SJCRH30 (cell line): ENCODE measurements at regions not wholly inside any gene's neighbourhood (a gene's known extent, or its start where the extent isn't known, plus 50 kb on each side); places are given as distances from the start of the nearest gene placed in this dataset.

ENCODE experiments used
- DNase-seq, 2 experiments: peaks; one replicate each; pipeline ENCODE4 v3.0.0-alpha.2; 2015 to 2020
- H3K27ac ChIP-seq: fragments of 250-450 bp; sonication (Bioruptor Pico); 2 replicates; pipeline ENCODE4 v1.5.1; 2020; ENCODE audit warnings: mild to moderate bottlenecking, moderate library complexity
- H3K27me3 ChIP-seq: fragments of 250-450 bp; sonication (Bioruptor Pico); 2 replicates; pipeline ENCODE4 v1.5.1; 2020; ENCODE audit warnings: mild to moderate bottlenecking, moderate library complexity
- H3K36me3 ChIP-seq: fragments of 250-450 bp; sonication (Bioruptor Pico); 2 replicates; pipeline ENCODE4 v1.5.1; 2020; ENCODE audit warnings: mild to moderate bottlenecking, moderate library complexity
- H3K4me1 ChIP-seq: fragments of 250-450 bp; sonication (Bioruptor Pico); 2 replicates; pipeline ENCODE4 v1.5.1; 2020; ENCODE audit warnings: mild to moderate bottlenecking, moderate library complexity
- H3K4me3 ChIP-seq: fragments of 250-450 bp; sonication (Bioruptor Pico); 2 replicates; pipeline ENCODE4 v1.5.1; 2020; ENCODE audit warnings: mild to moderate bottlenecking, moderate library complexity
- H3K9me3 ChIP-seq: fragments of 250-450 bp; sonication (Bioruptor Pico); replicated peaks from 2 replicates; pipeline ENCODE4 v1.5.1; 2020; ENCODE audit warnings: mild to moderate bottlenecking, moderate library complexity

- Histone ChIP-seq H3K36me3 (no peaks in the 10 kb centered on the region), H3K27ac (no peak overlapping the region), H3K27me3 (no peaks in the 10 kb centered on the region), H3K4me1 (peaks cover 5% of the 10 kb centered on the region; the same call in 1 of the 2 replicates), H3K4me3 (no peak overlapping the region), H3K9me3 (no peaks in the 10 kb centered on the region)
- DNase-seq = no peak
These were observed 181.7 kb downstream of the PTEN start for GRCh38 chr10:88045096-88045495.

- peaks cover 5% of the 10 kb centered on the region; the same call in 1 of the 2 replicates for H3K4me1 ChIP-seq
- H3K27me3 ChIP-seq = no peaks in the 10 kb centered on the region
- DNase-seq = no peak
- H3K27ac ChIP-seq = no peak overlapping the region
- H3K4me3 ChIP-seq = no peak overlapping the region
- H3K9me3 ChIP-seq = no peaks in the 10 kb centered on the region
- H3K36me3 ChIP-seq = no peaks in the 10 kb centered on the region
These were observed 182.4 kb downstream of the PTEN start for GRCh38 chr10:88045656-88046415.

GRCh38 chr10:88047579-88047978 is 184.2 kb downstream of the PTEN start:
- Histone ChIP-seq H3K27ac (no peak overlapping the region), H3K4me3 (no peak overlapping the region), H3K4me1 (peaks cover 5% of the 10 kb centered on the region; the same call in 1 of the 2 replicates), H3K36me3 (no peaks in the 10 kb centered on the region), H3K27me3 (no peaks in the 10 kb centered on the region), H3K9me3 (no peaks in the 10 kb centered on the region)
- DNase-seq = no peak

GRCh38 chr10:88048312-88048711 is 184.9 kb downstream of the PTEN start:
- DNase-seq = no peak
- no peaks in the 10 kb centered on the region for H3K27me3 ChIP-seq
- no peak overlapping the region for H3K4me3 ChIP-seq
- no peaks in the 10 kb centered on the region for H3K9me3 ChIP-seq
- no peak overlapping the region for H3K27ac ChIP-seq
- no peaks in the 10 kb centered on the region for H3K36me3 ChIP-seq
- H3K4me1 ChIP-seq = no peaks in the 10 kb centered on the region

- H3K27me3 ChIP-seq = no peaks in the 10 kb centered on the region
- H3K4me3 ChIP-seq = no peak overlapping the region
- no peak overlapping the region for H3K27ac ChIP-seq
- H3K9me3 ChIP-seq = no peaks in the 10 kb centered on the region
- H3K4me1 ChIP-seq = no peaks in the 10 kb centered on the region
- DNase-seq = no peak
- H3K36me3 ChIP-seq = no peaks in the 10 kb centered on the region
These were observed 185.8 kb downstream of the PTEN start for GRCh38 chr10:88049204-88049603.

GRCh38 chr10:88057720-88058119 is 194.3 kb downstream of the PTEN start:
- Histone ChIP-seq H3K27ac (no peak overlapping the region), H3K9me3 (no peaks in the 10 kb centered on the region), H3K36me3 (no peaks in the 10 kb centered on the region), H3K4me1 (no peaks in the 10 kb centered on the region), H3K27me3 (no peaks in the 10 kb centered on the region), H3K4me3 (no peak overlapping the region)
- DNase-seq = no peak

GRCh38 chr10:88058750-88059149 is 195.3 kb downstream of the PTEN start:
- Histone ChIP-seq H3K4me1 (no peaks in the 10 kb centered on the region), H3K27me3 (no peaks in the 10 kb centered on the region), H3K27ac (no peak overlapping the region), H3K4me3 (no peak overlapping the region), H3K9me3 (no peaks in the 10 kb centered on the region), H3K36me3 (no peaks in the 10 kb centered on the region)
- no peak for DNase-seq

GRCh38 chr10:88059190-88059589 is 195.8 kb downstream of the PTEN start:
- no peak overlapping the region for H3K27ac ChIP-seq
- H3K9me3 ChIP-seq = no peaks in the 10 kb centered on the region
- H3K27me3 ChIP-seq = no peaks in the 10 kb centered on the region
- H3K4me3 ChIP-seq = no peak overlapping the region
- H3K36me3 ChIP-seq = no peaks in the 10 kb centered on the region
- H3K4me1 ChIP-seq = no peaks in the 10 kb centered on the region
- DNase-seq = no peak

- Histone ChIP-seq H3K9me3 (no peaks in the 10 kb centered on the region), H3K4me1 (no peaks in the 10 kb centered on the region), H3K27ac (no peak overlapping the region), H3K4me3 (no peak overlapping the region), H3K27me3 (no peaks in the 10 kb centered on the region), H3K36me3 (no peaks in the 10 kb centered on the region)
- DNase-seq = no peak
These were observed 197.3 kb downstream of the PTEN start for GRCh38 chr10:88060762-88061161.

GRCh38 chr10:88062385-88062784 is 199.0 kb downstream of the PTEN start:
- no peaks in the 10 kb centered on the region for H3K36me3 ChIP-seq
- no peak overlapping the region for H3K27ac ChIP-seq
- no peaks in the 10 kb centered on the region for H3K9me3 ChIP-seq
- H3K4me1 ChIP-seq = no peaks in the 10 kb centered on the region
- peak in 1 of 2 experiments; percentile 4 for DNase-seq
- no peaks in the 10 kb centered on the region for H3K27me3 ChIP-seq
- H3K4me3 ChIP-seq = no peak overlapping the region

- Histone ChIP-seq H3K36me3 (no peaks in the 10 kb centered on the region), H3K4me1 (no peaks in the 10 kb centered on the region), H3K27ac (no peak overlapping the region), H3K27me3 (no peaks in the 10 kb centered on the region), H3K4me3 (no peak overlapping the region), H3K9me3 (no peaks in the 10 kb centered on the region)
- DNase-seq = peak in 1 of 2 experiments; percentile 3
These were observed 199.5 kb downstream of the PTEN start for GRCh38 chr10:88062798-88063472.

GRCh38 chr10:88063861-88064557 is 200.6 kb downstream of the PTEN start:
- Histone ChIP-seq H3K36me3 (no peaks in the 10 kb centered on the region), H3K9me3 (no peaks in the 10 kb centered on the region), H3K4me3 (no peak overlapping the region), H3K27me3 (no peaks in the 10 kb centered on the region), H3K4me1 (no peaks in the 10 kb centered on the region), H3K27ac (no peak overlapping the region)
- DNase-seq = no peak

GRCh38 chr10:88064608-88065382 is 201.4 kb downstream of the PTEN start:
- Histone ChIP-seq H3K4me3 (no peak overlapping the region), H3K27ac (no peak overlapping the region)
- no peak for DNase-seq

GRCh38 chr10:88065383-88066049 is 202.1 kb downstream of the PTEN start:
- Histone ChIP-seq H3K4me1 (no peaks in the 10 kb centered on the region), H3K27ac (no peak overlapping the region), H3K9me3 (no peaks in the 10 kb centered on the region), H3K4me3 (no peak overlapping the region), H3K36me3 (no peaks in the 10 kb centered on the region), H3K27me3 (no peaks in the 10 kb centered on the region)
- no peak for DNase-seq

More at GRCh38 chr10:88064608-88065382, 201.4 kb downstream of the PTEN start:
- Histone ChIP-seq H3K27me3 (no peaks in the 10 kb centered on the region), H3K4me1 (no peaks in the 10 kb centered on the region), H3K9me3 (no peaks in the 10 kb centered on the region), H3K36me3 (no peaks in the 10 kb centered on the region)
